Neuronal stem cell (in vitro differentiated cells): ENCODE measurements at regions not wholly inside any gene's neighbourhood (a gene's known extent, or its start where the extent isn't known, plus 50 kb on each side); places are given as distances from the start of the nearest gene placed in this dataset.

ENCODE experiments used
- DNase-seq: peaks from one replicate; pipeline ENCODE4 v3.0.0-alpha.2; 2013; ENCODE audit warnings: low spot score
- H2AFZ ChIP-seq: one replicate; pipeline ENCODE4 v1.6.1; 2013; ENCODE audit warnings: mild to moderate bottlenecking, low read length, inconsistent platforms
- H2AK5ac ChIP-seq: 2 replicates; pipeline ENCODE4 v1.6.1; 2013; ENCODE audit warnings: low read depth, mild to moderate bottlenecking, inconsistent platforms, low read length, moderate library complexity, mixed read lengths
- H2BK120ac ChIP-seq: 2 replicates; pipeline ENCODE4 v1.6.1; 2013; ENCODE audit warnings: low read depth, mild to moderate bottlenecking, inconsistent platforms, low read length, moderate library complexity, mixed read lengths
- H2BK12ac ChIP-seq: one replicate; pipeline ENCODE4 v1.6.1; 2013; ENCODE audit warnings: low read length, inconsistent platforms
- H2BK15ac ChIP-seq: 2 replicates; pipeline ENCODE4 v1.6.1; 2013; ENCODE audit warnings: mild to moderate bottlenecking, low read length, inconsistent platforms, mixed read lengths
- H2BK5ac ChIP-seq: one replicate; pipeline ENCODE4 v1.6.1; 2013; ENCODE audit warnings: inconsistent platforms, mild to moderate bottlenecking, low read length, moderate library complexity
- H3K14ac ChIP-seq: one replicate; pipeline ENCODE4 v1.6.1; 2013; ENCODE audit warnings: low read length, inconsistent platforms
- H3K18ac ChIP-seq: 2 replicates; pipeline ENCODE4 v1.6.1; 2013; ENCODE audit warnings: low read length, inconsistent platforms
- H3K23ac ChIP-seq: 2 replicates; pipeline ENCODE4 v1.6.1; 2013; ENCODE audit warnings: low read depth, mild to moderate bottlenecking, mixed read lengths, low read length, inconsistent platforms; ENCODE audit not compliant: poor library complexity
- H3K27ac ChIP-seq: replicated peaks from 3 replicates; pipeline ENCODE4 v1.5.1; 2013; ENCODE audit warnings: low read length, inconsistent platforms
- H3K27me3 ChIP-seq, 3 experiments: 2 replicates each; pipeline ENCODE4 v1.6.1; 2013; ENCODE audit warnings: low read length in 3 of 3, mild to moderate bottlenecking in 2 of 3, inconsistent platforms in 1 of 3, low read depth in 1 of 3, mixed read lengths in 1 of 3, moderate library complexity in 1 of 3; ENCODE audit not compliant: control insufficient read depth in 3 of 3, insufficient read depth in 3 of 3
- H3K36me3 ChIP-seq, 2 donors: replicated peaks in 1 of 2; 2 replicates each; pipeline ENCODE4 v1.6.1; 2013; ENCODE audit warnings: low read length in 2 of 2; ENCODE audit not compliant: control insufficient read depth in 2 of 2, insufficient read depth in 2 of 2
- H3K4ac ChIP-seq: 2 replicates; pipeline ENCODE4 v1.6.1; 2013; ENCODE audit warnings: inconsistent platforms, mild to moderate bottlenecking, low read length, moderate library complexity
- H3K4me1 ChIP-seq, 2 donors: 1 replicate in 1 of 2; 2 replicates in 1 of 2; pipeline ENCODE4 v1.6.1; 2013; ENCODE audit warnings: low read length in 2 of 2, low read depth in 1 of 2; ENCODE audit not compliant: control insufficient read depth in 2 of 2, insufficient read depth in 1 of 2
- H3K4me2 ChIP-seq: one replicate; pipeline ENCODE4 v1.6.1; 2013; ENCODE audit warnings: mild to moderate bottlenecking, low read length, inconsistent platforms; ENCODE audit not compliant: insufficient read depth, poor library complexity, severe bottlenecking
- H3K4me3 ChIP-seq, 2 donors: 2 replicates each; pipeline ENCODE4 v1.5.1; 2013; ENCODE audit warnings: low read length in 2 of 2, mild to moderate bottlenecking in 2 of 2, inconsistent platforms in 1 of 2, moderate library complexity in 1 of 2
- H3K79me1 ChIP-seq: one replicate; pipeline ENCODE4 v1.6.1; 2013; ENCODE audit warnings: low read depth, mild to moderate bottlenecking, inconsistent platforms, low read length, moderate library complexity
- H3K9ac ChIP-seq: one replicate; pipeline ENCODE4 v1.6.1; 2013; ENCODE audit warnings: mild to moderate bottlenecking, low read depth, low read length, inconsistent platforms; ENCODE audit not compliant: poor library complexity
- H3K9me3 ChIP-seq, 2 donors: replicated peaks in 1 of 2; 2 replicates each; pipeline versions ENCODE3 to v1.6.1; 2013; ENCODE audit warnings: low read length in 2 of 2, mild to moderate bottlenecking in 2 of 2, inconsistent platforms in 1 of 2, low read depth in 1 of 2, mixed read lengths in 1 of 2, moderate library complexity in 1 of 2; ENCODE audit not compliant: control insufficient read depth in 2 of 2, insufficient read depth in 1 of 2
- H4K8ac ChIP-seq: one replicate; pipeline ENCODE4 v1.6.1; 2013; ENCODE audit warnings: low read depth, mild to moderate bottlenecking, inconsistent platforms, low read length, moderate library complexity
- H4K91ac ChIP-seq: one replicate; pipeline ENCODE4 v1.6.1; 2013; ENCODE audit warnings: low read length, low read depth, mild to moderate bottlenecking, inconsistent platforms; ENCODE audit not compliant: poor library complexity
- WGBS, 2 donors: extraction: QIAGEN DNeasy Blood & Tissue Kit; methylation state at CpG; one replicate each; pipeline ENCODE4 v1.1.7; 2013; ENCODE audit warnings: missing lambda C conversion rate in 2 of 2, mixed read lengths in 1 of 2; ENCODE audit not compliant: insufficient read length in 2 of 2, insufficient replicate concordance in 1 of 2; ENCODE audit errors: extremely low coverage in 2 of 2; 5-methylcytosine and 5-hydroxymethylcytosine counted together

GRCh38 chr13:57784633-57785032 lies 153.1 kb downstream of the PCDH17 start:
- H3K4me3 ChIP-seq, result no peak overlapping the region
- no peak for DNase-seq
- H2BK12ac ChIP-seq, result no peak overlapping the region
- H3K36me3 ChIP-seq, result no peaks in the 10 kb centered on the region
- H4K8ac ChIP-seq, result no peak overlapping the region
- WGBS, 2 donors, result no CpG with 5 or more reads among the region's 3 CpGs
- H2BK15ac ChIP-seq, result no peak overlapping the region
- H3K4me2 ChIP-seq, result no peak overlapping the region
- H3K27ac ChIP-seq, result no peak overlapping the region
- peaks cover 3 to 5% of the 10 kb centered on the region in 2 donors for H3K9me3 ChIP-seq
- H2BK120ac ChIP-seq, result no peak overlapping the region
- H3K14ac ChIP-seq, result no peak overlapping the region
- H3K27me3 ChIP-seq, result no peaks in the 10 kb centered on the region
- no peak overlapping the region for H3K4ac ChIP-seq
- H2BK5ac ChIP-seq, result no peak overlapping the region
- H2AK5ac ChIP-seq, result no peak overlapping the region
- peaks cover 0 to 3% of the 10 kb centered on the region in 2 donors for H3K4me1 ChIP-seq
- H3K9ac ChIP-seq, result no peak overlapping the region
- H4K91ac ChIP-seq, result no peak overlapping the region
- H2AFZ ChIP-seq, result no peak overlapping the region
- no peak overlapping the region for H3K23ac ChIP-seq
- no peak overlapping the region for H3K18ac ChIP-seq
- H3K79me1 ChIP-seq, result no peaks in the 10 kb centered on the region

DNA sequence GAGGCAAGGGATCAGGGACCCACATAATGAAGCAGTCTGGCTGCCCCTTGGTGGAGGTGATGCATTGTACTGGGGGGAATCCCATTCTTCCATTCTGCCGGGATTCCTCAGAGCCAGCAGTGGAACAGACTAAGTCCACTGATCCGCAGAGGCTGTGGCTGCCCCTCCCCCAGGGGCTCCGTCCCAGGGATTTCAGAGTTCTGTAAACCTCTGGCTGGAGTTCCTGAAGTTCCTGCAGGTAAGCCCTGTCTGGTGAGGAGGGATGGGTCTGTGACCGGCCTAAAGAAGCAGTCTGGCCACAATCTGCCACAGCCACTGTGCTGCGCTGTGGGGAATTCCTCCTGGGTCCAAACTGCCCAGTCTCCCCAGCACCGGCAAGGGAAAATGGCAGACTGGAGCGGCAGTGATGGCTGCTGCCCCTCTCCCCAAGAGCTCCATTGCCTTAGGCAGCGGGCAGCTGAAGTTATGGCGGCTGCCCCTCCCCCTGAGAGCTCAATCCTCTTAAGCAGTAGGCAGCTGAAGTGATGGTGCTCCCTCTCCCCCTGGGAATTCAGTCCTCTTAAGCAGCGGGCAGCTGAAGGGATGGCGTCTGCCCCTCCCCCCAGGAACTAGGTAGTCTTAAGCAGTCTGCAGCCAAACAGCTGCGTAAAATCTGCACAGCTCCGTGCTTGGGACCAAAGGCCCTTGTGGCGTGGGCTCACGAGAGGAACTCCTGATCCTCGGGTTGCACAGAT lies 155.7 kb downstream of the PCDH17 start:
- Histone ChIP-seq H4K8ac (no peak overlapping the region), H3K27ac (no peak overlapping the region), H3K4ac (no peak overlapping the region), H2AK5ac (no peak overlapping the region), H3K23ac (peak overlapping the region; percentile 18), H4K91ac (no peak overlapping the region), H2BK120ac (no peak overlapping the region), H3K4me1 (peaks cover 0 to 3% of the 10 kb centered on the region in 2 donors), H3K4me2 (no peak overlapping the region), H2BK5ac (peak overlapping the region; percentile 87), H3K36me3 (no peaks in the 10 kb centered on the region), H2AFZ (peak overlapping the region; percentile 71), H2BK15ac (peak overlapping the region; percentile 89), H3K9me3 (peaks cover 3 to 5% of the 10 kb centered on the region in 2 donors), H3K9ac (peak overlapping the region; percentile 17), H2BK12ac (peak overlapping the region; percentile 14), H3K27me3 (no peaks in the 10 kb centered on the region), H3K18ac (peak overlapping the region; percentile 63), H3K14ac (no peak overlapping the region), H3K4me3 (no peak overlapping the region), H3K79me1 (no peaks in the 10 kb centered on the region)
- DNase-seq, result no peak
- WGBS, 2 donors, result no CpG with 5 or more reads among the region's 16 CpGs

DNA sequence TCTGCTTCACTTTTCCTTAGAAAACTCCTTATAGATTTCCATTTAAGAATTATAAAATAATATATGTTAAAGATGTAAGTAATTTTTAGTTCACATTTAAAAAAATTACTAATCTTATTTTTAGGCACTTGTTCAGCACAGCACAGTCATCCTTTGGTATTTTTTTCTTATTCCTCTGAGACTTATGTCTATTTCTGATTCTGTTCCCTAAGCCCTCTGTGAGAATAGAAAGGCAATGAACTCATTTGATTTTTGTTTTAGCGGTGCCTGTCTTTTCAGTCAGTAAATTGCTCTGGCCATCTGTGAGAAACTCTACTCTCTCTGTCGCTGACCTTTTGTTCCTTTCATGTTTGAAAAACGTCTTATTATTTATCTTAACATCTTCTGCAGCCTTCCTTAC lies 168.1 kb downstream of the PCDH17 start:
- H4K8ac ChIP-seq, result no peak overlapping the region

DNA sequence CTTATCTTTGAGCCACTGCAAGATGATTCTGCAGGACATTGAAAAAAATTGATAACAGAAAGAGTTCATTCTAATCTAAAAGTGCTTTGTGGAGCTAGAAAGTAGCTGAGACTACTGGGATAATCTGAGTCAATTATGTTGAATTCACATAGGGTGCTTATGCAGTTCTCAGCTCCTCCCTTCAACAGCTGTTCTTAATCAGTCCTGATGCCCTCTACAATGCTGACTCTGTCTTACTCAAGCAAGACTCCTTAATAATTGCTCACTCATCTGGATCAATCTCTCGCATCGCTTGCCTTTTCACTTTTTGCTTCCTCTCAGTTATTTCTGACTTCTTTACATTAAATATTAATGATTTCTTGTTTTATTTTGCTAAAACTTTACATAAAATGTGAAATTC lies 182.1 kb downstream of the PCDH17 start:
- H3K4ac ChIP-seq, result no peak overlapping the region
- H3K36me3 ChIP-seq, result no peaks in the 10 kb centered on the region
- H3K79me1 ChIP-seq, result no peaks in the 10 kb centered on the region
- H4K8ac ChIP-seq, result no peak overlapping the region
- H3K18ac ChIP-seq, result no peak overlapping the region
- DNase-seq, result peak; percentile 18
- no CpG with 5 or more reads among the region's 2 CpGs for WGBS, 2 donors
- H2BK120ac ChIP-seq, result no peak overlapping the region
- H2BK5ac ChIP-seq, result no peak overlapping the region
- no peaks in the 10 kb centered on the region for H3K9me3 ChIP-seq
- no peak overlapping the region for H2AK5ac ChIP-seq
- no peak overlapping the region for H2BK15ac ChIP-seq
- H3K23ac ChIP-seq, result no peak overlapping the region
- no peaks in the 10 kb centered on the region for H3K27me3 ChIP-seq
- no peak overlapping the region for H2AFZ ChIP-seq
- H3K14ac ChIP-seq, result no peak overlapping the region
- H2BK12ac ChIP-seq, result no peak overlapping the region
- no peak overlapping the region for H3K4me3 ChIP-seq
- no peak overlapping the region for H3K27ac ChIP-seq
- H3K9ac ChIP-seq, result no peak overlapping the region
- H3K4me1 ChIP-seq, result no peaks in the 10 kb centered on the region
- H4K91ac ChIP-seq, result no peak overlapping the region
- no peak overlapping the region for H3K4me2 ChIP-seq

More for the DNA sequence above, 168.1 kb downstream of the PCDH17 start:
- H3K4me2 ChIP-seq, result no peak overlapping the region
- no peak for DNase-seq
- H3K27ac ChIP-seq, result no peak overlapping the region
- H2BK12ac ChIP-seq, result no peak overlapping the region
- no peak overlapping the region for H2BK120ac ChIP-seq
- H3K27me3 ChIP-seq, result no peaks in the 10 kb centered on the region
- WGBS, 2 donors, result no CpG with 5 or more reads among the region's 3 CpGs
- no peak overlapping the region for H3K4ac ChIP-seq
- H3K4me3 ChIP-seq, result no peak overlapping the region
- H2AFZ ChIP-seq, result no peak overlapping the region
- H2BK5ac ChIP-seq, result no peak overlapping the region
- no peaks in the 10 kb centered on the region for H3K36me3 ChIP-seq
- no peak overlapping the region for H3K18ac ChIP-seq
- H2BK15ac ChIP-seq, result no peak overlapping the region
- H3K79me1 ChIP-seq, result no peaks in the 10 kb centered on the region
- no peaks in the 10 kb centered on the region for H3K4me1 ChIP-seq
- H3K14ac ChIP-seq, result no peak overlapping the region
- H2AK5ac ChIP-seq, result no peak overlapping the region
- H3K9ac ChIP-seq, result no peak overlapping the region
- no peaks in the 10 kb centered on the region for H3K9me3 ChIP-seq
- no peak overlapping the region for H4K91ac ChIP-seq
- no peak overlapping the region for H3K23ac ChIP-seq
